ENCODE measurements at regions not wholly inside any gene's neighbourhood (a gene's known extent, or its start where the extent isn't known, plus 50 kb on each side); places are given as distances from the start of the nearest gene placed in this dataset.

GRCh38 chr4:17329046-17329445, 182.8 kb downstream of the QDPR start:
- no TSS peak for BruUV-seq (replicated peaks)
- TF ChIP-seq CTCF (IDR thresholded peaks at IDR 0.05; ENCODE audit: unreplicated experiment) = no peak
- H3K27ac Mint-ChIP-seq (ENCODE audit: unreplicated experiment) = no peak overlapping the region
- H3K4me1 Mint-ChIP-seq (ENCODE audit: low read depth, unreplicated experiment) = no peaks in the 10 kb centered on the region
- no peak for DNase-seq
- H3K36me3 Mint-ChIP-seq (ENCODE audit: insufficient read depth, unreplicated experiment) = no peaks in the 10 kb centered on the region
- intact Hi-C loops (cut with micrococcal nuclease; ENCODE audit: unreplicated experiment) = no loop called here
- H3K9me3 Mint-ChIP-seq (ENCODE audit: low read depth, unreplicated experiment) = peaks cover 4% of the 10 kb centered on the region
- H3K4me3 Mint-ChIP-seq (ENCODE audit: low read depth, unreplicated experiment) = no peak overlapping the region
- H3K27me3 Mint-ChIP-seq (ENCODE audit: unreplicated experiment) = no peaks in the 10 kb centered on the region
- CTCF ChIA-PET = no interaction called here

DNA sequence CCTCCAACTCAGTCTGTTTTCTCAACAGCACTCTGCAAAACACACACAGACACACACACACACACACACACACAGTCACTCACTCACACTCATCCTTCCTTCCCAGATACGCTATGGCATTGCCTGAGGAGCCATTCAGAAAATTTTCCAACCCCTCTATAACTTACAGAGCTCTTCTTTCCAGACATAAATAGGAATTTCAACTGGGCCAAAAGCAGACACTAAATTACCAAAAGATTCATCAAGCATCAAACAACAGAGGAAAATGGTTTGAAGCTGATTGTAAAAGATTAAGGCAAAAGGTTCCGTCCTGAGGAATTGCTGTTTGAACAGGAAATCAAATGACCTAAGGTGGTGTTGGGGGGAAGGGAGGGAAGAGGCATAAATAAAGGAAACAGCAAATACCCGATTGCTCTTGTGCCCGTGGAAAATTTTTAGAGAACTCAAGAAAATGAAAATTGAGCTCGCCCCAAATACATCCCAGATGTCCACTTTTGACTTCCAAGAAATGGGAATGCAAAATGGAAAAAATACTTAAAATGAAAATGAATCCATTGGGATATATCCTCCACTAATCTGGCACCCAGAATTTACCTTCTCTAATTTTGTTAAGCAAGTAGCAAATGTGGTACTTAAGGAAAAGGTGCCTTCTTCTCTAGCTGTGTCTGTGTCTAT, 183.6 kb downstream of the QDPR start:
- Mint-ChIP-seq H3K27me3 (ENCODE audit: unreplicated experiment) (no peaks in the 10 kb centered on the region), H3K4me3 (ENCODE audit: low read depth, unreplicated experiment) (no peak overlapping the region), H3K4me1 (ENCODE audit: low read depth, unreplicated experiment) (no peaks in the 10 kb centered on the region), H3K36me3 (ENCODE audit: insufficient read depth, unreplicated experiment) (no peaks in the 10 kb centered on the region), H3K27ac (ENCODE audit: unreplicated experiment) (no peak overlapping the region), H3K9me3 (ENCODE audit: low read depth, unreplicated experiment) (peaks cover 4% of the 10 kb centered on the region)
- no peak for DNase-seq
- BruUV-seq (replicated peaks) = no TSS peak
- no peak for TF ChIP-seq CTCF (IDR thresholded peaks at IDR 0.05; ENCODE audit: unreplicated experiment)
- CTCF ChIA-PET = interaction anchor here (0.7 kb wide), 1 partner anchor 506 kb away, joined by 3 read pairs; no protein-coding TSS in a partner anchor
- intact Hi-C loops (cut with micrococcal nuclease; ENCODE audit: unreplicated experiment) = no loop called here

DNA sequence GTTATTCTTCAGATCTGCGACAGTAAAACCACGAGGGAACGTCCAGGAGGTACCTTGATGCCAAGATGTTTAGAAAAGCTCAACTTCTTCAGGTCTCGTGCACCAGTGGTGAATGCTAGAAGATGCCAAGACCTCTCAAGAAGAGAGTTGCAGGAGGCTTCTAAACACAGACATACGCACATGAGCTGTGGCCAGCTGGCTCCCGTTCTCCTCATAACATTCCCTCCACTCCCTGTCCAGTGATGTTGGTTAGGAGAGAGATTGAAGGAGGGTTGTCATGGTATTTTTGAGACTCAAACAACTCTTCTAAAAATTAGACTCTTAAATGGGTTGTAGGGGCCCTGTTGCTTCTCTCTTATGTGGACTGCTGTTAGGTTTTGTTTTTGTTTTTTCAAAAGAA, 184.3 kb downstream of the QDPR start:
- TF ChIP-seq CTCF (IDR thresholded peaks at IDR 0.05; ENCODE audit: unreplicated experiment) = no peak
- no peaks in the 10 kb centered on the region for H3K36me3 Mint-ChIP-seq (ENCODE audit: insufficient read depth, unreplicated experiment)
- no peak for DNase-seq
- CTCF ChIA-PET = no interaction called here
- no peaks in the 10 kb centered on the region for H3K4me1 Mint-ChIP-seq (ENCODE audit: low read depth, unreplicated experiment)
- H3K4me3 Mint-ChIP-seq (ENCODE audit: low read depth, unreplicated experiment) = no peak overlapping the region
- H3K27ac Mint-ChIP-seq (ENCODE audit: unreplicated experiment) = no peak overlapping the region
- H3K27me3 Mint-ChIP-seq (ENCODE audit: unreplicated experiment) = no peaks in the 10 kb centered on the region
- H3K9me3 Mint-ChIP-seq (ENCODE audit: low read depth, unreplicated experiment) = peaks cover 4% of the 10 kb centered on the region
- intact Hi-C loops (cut with micrococcal nuclease; ENCODE audit: unreplicated experiment) = no loop called here
- no TSS peak for BruUV-seq (replicated peaks)

DNA sequence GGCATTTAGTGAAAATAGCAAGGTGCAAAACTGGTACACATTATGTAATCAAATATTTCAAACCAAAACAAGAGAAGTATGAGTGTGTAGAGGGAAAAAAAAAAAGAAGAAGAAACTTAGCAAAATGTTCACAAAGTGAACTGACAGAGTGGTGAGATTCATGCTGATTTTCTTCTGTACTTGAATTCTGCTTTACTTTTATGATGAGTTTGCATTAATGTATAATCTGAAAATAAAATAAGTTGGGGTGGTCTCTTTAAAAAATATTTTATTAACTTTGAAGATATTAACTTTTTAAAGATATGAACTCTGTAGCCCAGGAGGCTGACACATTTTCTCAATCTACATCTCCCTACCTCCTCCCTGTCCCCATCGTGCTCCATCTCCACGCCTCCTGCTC, 185.1 kb downstream of the QDPR start:
- TF ChIP-seq CTCF (IDR thresholded peaks at IDR 0.05; ENCODE audit: unreplicated experiment) = no peak
- no TSS peak for BruUV-seq (replicated peaks)
- no peaks in the 10 kb centered on the region for H3K27me3 Mint-ChIP-seq (ENCODE audit: unreplicated experiment)
- H3K27ac Mint-ChIP-seq (ENCODE audit: unreplicated experiment) = no peak overlapping the region
- CTCF ChIA-PET = no interaction called here
- no peaks in the 10 kb centered on the region for H3K4me1 Mint-ChIP-seq (ENCODE audit: low read depth, unreplicated experiment)
- no peak for DNase-seq
- intact Hi-C loops (cut with micrococcal nuclease; ENCODE audit: unreplicated experiment) = no loop called here
- no peaks in the 10 kb centered on the region for H3K36me3 Mint-ChIP-seq (ENCODE audit: insufficient read depth, unreplicated experiment)
- H3K9me3 Mint-ChIP-seq (ENCODE audit: low read depth, unreplicated experiment) = peaks cover 4% of the 10 kb centered on the region
- no peak overlapping the region for H3K4me3 Mint-ChIP-seq (ENCODE audit: low read depth, unreplicated experiment)
